ENCODE measurements at regions not wholly inside any gene's neighbourhood (a gene's known extent, or its start where the extent isn't known, plus 50 kb on each side); places are given as distances from the start of the nearest gene placed in this dataset.
"Not testable (repeated sequence)": the region's sequence is repeated elsewhere in the genome, so short reads cannot be mapped to it uniquely, and the experiment has no call there.

DNA sequence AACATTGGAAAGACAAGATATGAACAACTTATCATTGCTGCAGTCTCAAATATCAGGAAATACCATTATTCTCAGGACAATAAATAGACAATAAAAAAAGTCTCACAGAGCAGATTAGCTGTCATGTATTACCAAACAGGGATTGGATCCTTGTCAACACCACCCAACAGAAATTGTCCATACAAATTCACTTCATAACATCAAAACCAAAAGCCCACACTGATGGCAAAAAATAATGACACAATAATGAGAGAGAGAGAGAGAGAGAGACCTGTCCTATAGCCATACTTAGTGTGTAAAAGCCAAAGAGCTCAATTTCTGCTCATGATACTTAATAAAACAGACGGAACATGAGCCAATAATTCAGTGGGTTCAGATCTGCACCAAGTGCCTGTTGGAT, 96.5 kb downstream of the PPIAL4G start:
- Histone ChIP-seq H3K4me3 (no peak overlapping the region), H3K36me3 (no peaks in the 10 kb centered on the region), H3K9me3 (no peaks in the 10 kb centered on the region), H3K27me3 (no peaks in the 10 kb centered on the region), H3K27ac (no peak overlapping the region), H3K4me1 (peaks cover 0 to 7% (median 6%) of the 10 kb centered on the region in 4 donors)
- no peak for DNase-seq
- TF ChIP-seq, protein P1, sequence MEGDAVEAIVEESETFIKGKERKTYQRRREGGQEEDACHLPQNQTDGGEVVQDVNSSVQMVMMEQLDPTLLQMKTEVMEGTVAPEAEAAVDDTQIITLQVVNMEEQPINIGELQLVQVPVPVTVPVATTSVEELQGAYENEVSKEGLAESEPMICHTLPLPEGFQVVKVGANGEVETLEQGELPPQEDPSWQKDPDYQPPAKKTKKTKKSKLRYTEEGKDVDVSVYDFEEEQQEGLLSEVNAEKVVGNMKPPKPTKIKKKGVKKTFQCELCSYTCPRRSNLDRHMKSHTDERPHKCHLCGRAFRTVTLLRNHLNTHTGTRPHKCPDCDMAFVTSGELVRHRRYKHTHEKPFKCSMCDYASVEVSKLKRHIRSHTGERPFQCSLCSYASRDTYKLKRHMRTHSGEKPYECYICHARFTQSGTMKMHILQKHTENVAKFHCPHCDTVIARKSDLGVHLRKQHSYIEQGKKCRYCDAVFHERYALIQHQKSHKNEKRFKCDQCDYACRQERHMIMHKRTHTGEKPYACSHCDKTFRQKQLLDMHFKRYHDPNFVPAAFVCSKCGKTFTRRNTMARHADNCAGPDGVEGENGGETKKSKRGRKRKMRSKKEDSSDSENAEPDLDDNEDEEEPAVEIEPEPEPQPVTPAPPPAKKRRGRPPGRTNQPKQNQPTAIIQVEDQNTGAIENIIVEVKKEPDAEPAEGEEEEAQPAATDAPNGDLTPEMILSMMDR (IDR thresholded peaks at IDR 0.05) = no peak
- TF ChIP-seq EP300 (IDR thresholded peaks at IDR 0.05) = no peak
- TF ChIP-seq POLR2A (IDR thresholded peaks at IDR 0.05) = no peak
- TF ChIP-seq POLR2AphosphoS5 (IDR thresholded peaks at IDR 0.05) = no peak
- intact Hi-C loops (cut with DNase I) = no loop called here
- WGBS, 2 donors = 96% methylated on average over 1 of the region's 1 CpG

DNA sequence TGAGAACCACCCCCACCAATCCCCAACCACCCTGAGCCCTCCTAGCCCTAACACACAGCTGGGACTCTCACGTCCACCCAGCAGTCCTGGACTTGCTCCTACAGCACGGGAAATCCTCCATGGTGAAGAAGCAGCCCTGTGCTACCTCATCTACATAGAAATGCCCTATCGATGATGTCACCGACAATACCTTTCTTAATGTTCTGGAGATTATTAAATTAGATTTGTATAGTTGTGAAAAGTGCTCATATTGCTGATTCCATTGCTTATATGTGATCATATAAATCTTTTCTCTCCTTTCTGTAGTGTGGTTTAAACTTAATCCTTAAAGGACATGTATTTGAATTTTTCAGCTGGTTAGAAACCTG, 97.1 kb downstream of the PPIAL4G start:
- H3K9me3 ChIP-seq; H3K27ac ChIP-seq; H3K27me3 ChIP-seq; DNase-seq; H3K4me3 ChIP-seq; intact Hi-C loops (cut with DNase I); H3K36me3 ChIP-seq; H3K4me1 ChIP-seq: not testable (repeated sequence)
- WGBS, 2 donors = 94 to 95% methylated on average over 4 of the region's 4 CpGs

DNA sequence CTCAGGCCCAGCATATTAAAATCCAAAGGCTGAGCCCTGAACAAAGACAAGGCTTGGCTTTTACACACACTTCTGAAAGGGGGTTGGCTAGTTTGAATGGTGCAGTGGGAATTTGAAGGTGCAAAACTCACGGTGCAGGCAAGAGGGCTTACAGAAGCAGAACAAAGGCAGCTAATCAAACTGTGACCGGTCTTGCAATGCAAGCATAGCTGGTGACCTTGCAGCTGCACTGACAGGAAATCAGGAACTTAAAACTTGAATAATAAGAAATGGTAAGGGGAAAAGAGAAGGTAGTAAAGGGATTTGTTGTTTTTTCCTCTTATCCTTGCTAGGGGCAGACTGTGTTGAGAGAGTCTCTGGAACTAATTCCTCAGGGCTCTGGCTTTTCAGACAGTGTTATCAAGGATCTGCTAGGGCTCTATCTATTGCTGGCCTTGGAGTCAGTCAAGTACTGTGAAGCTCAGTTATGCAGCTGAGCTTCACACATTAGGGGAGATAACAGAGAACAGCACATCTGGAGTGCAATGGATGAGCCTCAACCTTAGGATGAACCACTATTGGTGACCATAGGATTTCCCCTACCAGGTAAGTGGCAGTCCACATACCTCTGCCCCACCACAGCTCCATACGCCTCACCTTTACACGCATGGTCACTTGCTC, 97.6 kb downstream of the PPIAL4G start:
- no peaks in the 10 kb centered on the region for H3K9me3 ChIP-seq
- intact Hi-C loops (cut with DNase I) = no loop called here
- H3K27me3 ChIP-seq = peaks cover 0 to 2% (median 0%) of the 10 kb centered on the region in 3 donors
- WGBS, 2 donors = 75 to 90% methylated on average over 4 of the region's 4 CpGs
- H3K36me3 ChIP-seq = no peaks in the 10 kb centered on the region
- H3K4me3 ChIP-seq = no peak overlapping the region
- H3K4me1 ChIP-seq = peaks cover 0 to 7% (median 6%) of the 10 kb centered on the region in 4 donors
- H3K27ac ChIP-seq = no peak overlapping the region
- TF ChIP-seq EP300 (IDR thresholded peaks at IDR 0.05) (no peak), POLR2AphosphoS5 (IDR thresholded peaks at IDR 0.05) (no peak), POLR2A (IDR thresholded peaks at IDR 0.05) (no peak)
- TF ChIP-seq, protein P1 (IDR thresholded peaks at IDR 0.05) = no peak
- no peak for DNase-seq

DNA sequence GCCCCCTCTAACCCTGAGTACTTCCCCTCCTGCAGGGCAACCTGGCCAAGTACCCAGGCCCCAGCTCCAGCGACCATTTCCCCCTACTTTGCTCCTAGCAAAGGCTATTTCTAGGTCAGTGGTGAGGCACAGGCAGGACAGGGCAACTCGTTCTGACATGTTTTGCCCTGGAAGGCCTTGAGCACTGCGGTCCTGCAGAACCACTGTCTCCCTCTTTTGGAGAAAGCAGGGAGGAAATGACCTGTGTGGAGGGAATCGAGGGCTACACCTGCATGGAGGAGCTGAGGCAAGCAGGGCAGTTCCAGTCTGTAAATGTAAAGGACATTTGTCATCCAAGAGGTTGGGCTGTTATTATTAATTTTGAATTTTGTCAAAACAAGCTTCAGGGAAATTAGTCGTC, 99.1 kb downstream of the PPIAL4G start:
- no peak overlapping the region for H3K4me3 ChIP-seq
- no peak overlapping the region for H3K27ac ChIP-seq
- no peak for DNase-seq
- H3K4me1 ChIP-seq = peaks cover 0 to 7% (median 6%) of the 10 kb centered on the region in 4 donors
- no peaks in the 10 kb centered on the region for H3K9me3 ChIP-seq
- no peaks in the 10 kb centered on the region for H3K36me3 ChIP-seq
- WGBS, 2 donors = 74 to 76% methylated on average over 5 of the region's 5 CpGs
- H3K27me3 ChIP-seq = peaks cover 0 to 2% (median 0%) of the 10 kb centered on the region in 3 donors
- TF ChIP-seq POLR2AphosphoS5 (IDR thresholded peaks at IDR 0.05) (no peak), POLR2A (IDR thresholded peaks at IDR 0.05) (no peak), EP300 (IDR thresholded peaks at IDR 0.05) (no peak)
- TF ChIP-seq, protein P1 (IDR thresholded peaks at IDR 0.05) = no peak
- intact Hi-C loops (cut with DNase I) = no loop called here

DNA sequence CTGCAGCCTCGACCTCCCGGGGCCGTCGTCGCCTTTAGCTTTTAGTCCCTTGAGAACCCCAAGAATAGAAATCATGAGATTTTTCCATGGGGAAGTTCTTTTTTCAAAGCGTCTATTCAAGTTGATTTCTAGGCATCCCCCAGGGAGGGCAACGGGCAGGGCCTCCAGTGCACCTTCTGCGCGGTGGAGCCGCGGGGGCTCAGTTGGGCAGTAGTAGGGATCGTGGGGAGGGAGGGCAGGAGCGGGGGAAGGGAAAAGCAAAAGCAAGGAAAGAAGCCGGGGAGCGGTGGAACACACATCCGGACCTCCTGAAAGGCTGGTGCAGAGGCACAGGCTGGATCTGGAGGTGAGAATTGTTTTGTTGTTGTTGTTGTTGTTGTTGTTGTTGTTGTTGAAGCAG, 103.4 kb downstream of the PPIAL4G start:
- Histone ChIP-seq H3K9me3 (no peaks in the 10 kb centered on the region), H3K4me3 (no peak overlapping the region), H3K27ac (no peak overlapping the region), H3K27me3 (peaks cover 0 to 2% (median 0%) of the 10 kb centered on the region in 3 donors), H3K36me3 (no peaks in the 10 kb centered on the region), H3K4me1 (no peaks in the 10 kb centered on the region)
- 49 to 82% methylated on average over 16 of the region's 16 CpGs for WGBS, 2 donors
- TF ChIP-seq POLR2A (IDR thresholded peaks at IDR 0.05) = no peak
- no peak for TF ChIP-seq POLR2AphosphoS5 (IDR thresholded peaks at IDR 0.05)
- TF ChIP-seq, protein P1 (IDR thresholded peaks at IDR 0.05) = no peak
- no peak for TF ChIP-seq EP300 (IDR thresholded peaks at IDR 0.05)
- intact Hi-C loops (cut with DNase I) = no loop called here
- no peak for DNase-seq
